ENCODE measurements at regions not wholly inside any gene's neighbourhood (a gene's known extent, or its start where the extent isn't known, plus 50 kb on each side); places are given as distances from the start of the nearest gene placed in this dataset.
"Not testable (repeated sequence)": the region's sequence is repeated elsewhere in the genome, so short reads cannot be mapped to it uniquely, and the experiment has no call there.

DNA sequence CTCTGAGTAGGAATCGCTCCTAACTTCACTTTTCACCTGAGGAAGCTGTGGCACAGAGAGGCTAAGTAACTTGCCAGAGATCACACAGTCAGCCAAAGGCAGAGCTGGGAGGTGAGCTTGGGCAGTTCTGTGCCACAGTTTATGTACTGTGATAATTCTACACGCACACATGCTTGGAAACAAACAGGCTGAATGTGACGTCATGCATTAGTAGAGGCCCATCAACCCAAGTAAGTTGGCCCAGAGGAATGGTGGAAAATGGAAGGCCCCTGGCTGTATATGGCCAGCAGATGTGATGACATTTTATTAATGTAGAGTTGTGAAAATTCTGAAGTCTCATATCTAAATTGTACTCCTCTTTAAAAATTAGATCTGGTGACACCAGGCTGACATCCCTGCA, 394.0 kb downstream of the MIAT start:
- DNase-seq (ENCODE audit: low read depth, low spot score), result no peak

DNA sequence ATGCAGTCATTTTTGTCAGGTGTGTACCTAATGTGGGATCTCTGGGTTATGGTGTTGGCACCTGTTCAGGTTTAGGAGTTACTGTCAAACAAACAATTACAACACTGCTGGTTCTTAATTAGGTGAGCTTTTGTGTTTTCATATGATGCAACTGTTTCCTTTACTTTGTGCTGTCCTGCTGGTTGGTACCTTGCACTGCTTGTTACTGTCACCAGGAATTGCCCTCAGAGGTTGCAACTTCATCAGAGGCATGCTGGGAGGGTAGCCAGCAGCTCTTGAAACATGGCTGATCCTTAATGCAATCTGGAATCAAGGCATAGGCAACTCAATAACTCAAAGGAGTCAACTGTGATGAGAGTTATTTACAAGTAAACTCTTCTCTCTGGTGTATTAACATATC, 400.3 kb downstream of the MIAT start:
- no peak for DNase-seq (ENCODE audit: low read depth, low spot score)

DNA sequence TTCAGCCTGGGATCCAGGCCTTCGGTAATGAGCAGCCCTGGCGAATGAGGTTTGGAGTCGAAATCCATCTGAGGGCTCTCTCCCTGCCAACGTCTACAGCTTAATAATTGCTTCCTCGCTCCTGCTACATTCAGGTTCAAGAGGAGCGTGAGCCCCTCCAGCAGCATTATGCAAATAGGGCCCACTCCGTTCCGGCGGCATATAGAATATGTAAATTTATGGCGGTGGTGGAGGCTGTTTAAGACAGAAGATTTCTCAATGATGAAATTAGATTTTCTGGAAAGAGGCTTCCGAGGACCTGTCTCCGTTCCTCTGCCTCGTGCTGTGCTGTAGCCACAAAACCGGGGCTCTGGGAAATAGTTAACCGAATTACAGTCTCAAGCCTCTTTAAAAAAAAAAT, 402.8 kb downstream of the MIAT start:
- no peak for DNase-seq (ENCODE audit: low read depth, low spot score)

DNA sequence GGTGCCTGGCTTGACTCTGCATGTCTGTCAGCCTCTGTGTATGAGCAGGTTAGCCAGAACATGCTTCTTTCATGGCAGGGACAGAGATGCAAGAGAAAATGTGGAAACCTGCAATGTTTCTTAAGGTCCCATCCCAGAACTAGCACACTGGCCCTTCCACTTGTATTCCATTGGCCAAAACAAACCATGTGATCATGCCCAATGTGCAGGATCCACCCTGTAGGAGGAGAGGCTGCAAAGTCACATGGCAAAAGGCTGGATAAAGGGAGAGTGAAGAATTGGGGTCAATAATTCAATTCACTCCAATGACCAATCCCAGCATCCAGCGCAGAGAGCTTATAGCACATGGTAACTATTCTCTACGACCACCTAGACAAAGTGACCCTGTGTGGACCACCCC, 405.5 kb downstream of the MIAT start:
- no peak for DNase-seq (ENCODE audit: low read depth, low spot score)

DNA sequence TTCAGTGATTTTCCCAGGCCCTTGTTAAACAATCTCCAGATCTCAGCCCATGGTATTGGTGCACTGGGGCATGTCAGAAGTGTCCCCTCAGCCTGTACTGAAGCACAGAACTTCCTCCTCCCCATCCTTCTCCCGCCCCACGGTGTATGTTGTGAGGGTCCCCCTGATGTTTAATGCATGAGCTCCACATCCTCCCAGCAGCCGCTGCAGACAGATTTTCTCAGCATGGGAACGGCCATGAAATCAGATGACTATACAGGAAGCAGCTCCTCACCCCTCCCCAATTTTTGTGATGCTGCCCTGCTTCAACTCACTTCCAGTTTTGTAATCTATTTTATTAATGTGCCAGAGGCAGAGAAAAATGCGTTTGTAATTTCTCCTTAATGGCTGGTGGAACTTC, 406.0 kb downstream of the MIAT start:
- DNase-seq (ENCODE audit: low read depth, low spot score), result no peak

DNA sequence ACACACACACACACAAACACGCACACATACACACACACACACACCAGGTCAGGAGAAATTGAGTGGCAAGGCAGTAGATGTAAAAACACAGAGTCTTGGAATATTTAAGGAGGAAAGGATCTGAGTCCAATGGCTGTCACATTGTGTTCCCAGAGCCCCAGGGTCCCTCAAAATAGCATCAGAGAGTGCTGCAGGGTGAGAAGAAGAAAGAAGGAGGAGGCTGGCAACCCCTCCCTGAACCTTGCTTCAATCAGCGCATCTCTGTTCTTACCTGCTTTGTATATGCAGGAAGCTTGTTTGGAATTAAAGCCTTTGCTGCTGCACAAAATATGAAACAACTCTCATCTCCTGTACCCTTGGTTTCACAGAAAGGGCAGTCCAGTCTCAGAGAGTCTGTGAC, 406.5 kb downstream of the MIAT start:
- DNase-seq (ENCODE audit: low read depth, low spot score), result no peak

DNA sequence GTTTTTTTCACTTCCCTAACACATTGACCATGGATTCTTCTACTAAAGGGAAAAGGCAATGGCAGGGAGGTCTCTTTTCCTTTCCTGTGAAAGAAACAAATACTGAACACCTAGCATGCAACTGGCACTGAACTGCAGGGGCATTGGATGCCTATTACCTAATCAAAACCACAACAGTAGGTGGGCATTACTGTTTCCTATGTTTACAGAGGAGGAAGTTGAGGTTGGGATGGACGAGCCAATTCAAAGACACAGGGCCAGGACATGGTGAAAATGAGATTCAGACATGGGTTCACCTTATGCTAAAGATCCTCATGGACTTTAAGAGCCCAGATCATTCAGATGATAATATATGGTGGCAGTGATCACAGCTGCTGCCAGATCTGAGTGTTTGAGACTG, 407.0 kb downstream of the MIAT start:
- DNase-seq (ENCODE audit: low read depth, low spot score), result no peak

DNA sequence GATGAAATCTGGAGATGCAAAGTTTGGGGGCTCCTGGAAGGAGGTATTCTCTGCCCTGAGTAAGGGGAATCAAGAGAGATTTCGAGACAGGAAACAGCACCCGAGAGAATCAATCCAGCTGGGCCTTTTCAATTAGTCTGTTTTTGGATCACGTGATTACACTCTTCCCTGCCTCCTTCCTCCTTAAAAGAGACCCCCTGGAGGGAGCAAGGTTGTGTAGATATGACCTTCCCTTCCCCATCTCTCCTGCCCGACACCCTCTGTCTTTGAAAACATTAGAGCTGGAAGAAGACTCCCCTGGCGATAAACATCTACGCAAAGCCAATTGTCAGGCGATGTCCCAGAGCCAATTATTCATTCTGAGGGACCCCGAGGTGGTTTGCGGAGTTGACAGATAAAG, 407.9 kb downstream of the MIAT start:
- no peak for DNase-seq (ENCODE audit: low read depth, low spot score)

DNA sequence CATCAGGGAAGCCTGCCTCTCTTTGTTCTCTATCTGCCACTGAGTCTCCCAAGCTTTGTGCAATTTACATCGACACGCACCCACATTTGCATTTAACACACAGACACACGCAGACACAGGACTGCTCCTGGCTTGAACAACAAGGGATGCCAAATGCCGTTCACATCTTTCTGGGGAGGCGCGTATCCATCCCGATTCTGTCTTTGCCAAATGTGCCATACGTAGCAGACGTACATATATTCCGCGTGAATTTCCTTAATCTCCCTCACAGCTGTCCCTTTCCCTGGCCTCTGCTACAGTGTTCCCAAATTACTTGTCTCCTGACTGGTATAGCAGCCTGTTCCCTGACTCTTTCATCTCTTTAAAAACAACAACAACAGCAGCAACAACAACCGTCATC, 409.5 kb downstream of the MIAT start:
- no peak for DNase-seq (ENCODE audit: low read depth, low spot score)

DNA sequence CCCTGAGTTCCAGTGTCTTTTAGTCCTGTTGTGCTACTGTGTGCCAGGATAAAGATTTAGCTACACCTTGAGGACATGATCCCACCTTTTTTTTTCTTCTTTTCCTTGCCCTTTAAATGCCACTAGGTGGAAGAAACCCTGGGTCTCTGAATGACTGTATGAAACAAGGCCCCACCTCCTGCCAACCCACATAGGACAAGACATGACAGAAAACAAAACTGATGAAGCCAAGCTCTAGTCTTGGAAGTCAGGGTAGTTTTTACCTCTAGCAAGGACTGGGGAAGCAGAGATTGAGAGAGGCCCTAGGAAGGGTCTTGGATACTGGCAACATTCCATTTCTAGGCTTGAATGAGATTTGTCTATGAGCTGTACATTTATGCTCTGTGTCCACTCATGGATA, 410.7 kb downstream of the MIAT start:
- DNase-seq (ENCODE audit: low read depth, low spot score), result no peak

DNA sequence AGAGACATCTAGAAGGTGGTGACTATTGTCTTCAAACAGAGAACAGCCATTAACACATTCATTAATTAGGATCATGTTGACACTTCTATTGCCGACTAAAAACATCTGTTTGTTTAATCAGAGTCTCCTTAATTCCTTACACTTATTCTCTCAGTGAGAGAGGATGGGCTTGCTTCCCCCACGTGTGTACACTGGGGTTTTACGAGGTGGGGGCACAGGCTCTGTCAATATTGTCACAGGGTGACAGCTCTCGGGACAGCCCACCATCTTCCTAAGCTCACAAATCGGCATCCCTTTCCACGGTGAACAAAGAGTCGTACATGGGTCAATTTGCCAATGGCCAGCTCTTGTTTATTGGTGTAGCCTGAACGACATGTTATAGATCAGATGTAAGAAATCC, 413.2 kb downstream of the MIAT start:
- DNase-seq (ENCODE audit: low read depth, low spot score), result no peak

DNA sequence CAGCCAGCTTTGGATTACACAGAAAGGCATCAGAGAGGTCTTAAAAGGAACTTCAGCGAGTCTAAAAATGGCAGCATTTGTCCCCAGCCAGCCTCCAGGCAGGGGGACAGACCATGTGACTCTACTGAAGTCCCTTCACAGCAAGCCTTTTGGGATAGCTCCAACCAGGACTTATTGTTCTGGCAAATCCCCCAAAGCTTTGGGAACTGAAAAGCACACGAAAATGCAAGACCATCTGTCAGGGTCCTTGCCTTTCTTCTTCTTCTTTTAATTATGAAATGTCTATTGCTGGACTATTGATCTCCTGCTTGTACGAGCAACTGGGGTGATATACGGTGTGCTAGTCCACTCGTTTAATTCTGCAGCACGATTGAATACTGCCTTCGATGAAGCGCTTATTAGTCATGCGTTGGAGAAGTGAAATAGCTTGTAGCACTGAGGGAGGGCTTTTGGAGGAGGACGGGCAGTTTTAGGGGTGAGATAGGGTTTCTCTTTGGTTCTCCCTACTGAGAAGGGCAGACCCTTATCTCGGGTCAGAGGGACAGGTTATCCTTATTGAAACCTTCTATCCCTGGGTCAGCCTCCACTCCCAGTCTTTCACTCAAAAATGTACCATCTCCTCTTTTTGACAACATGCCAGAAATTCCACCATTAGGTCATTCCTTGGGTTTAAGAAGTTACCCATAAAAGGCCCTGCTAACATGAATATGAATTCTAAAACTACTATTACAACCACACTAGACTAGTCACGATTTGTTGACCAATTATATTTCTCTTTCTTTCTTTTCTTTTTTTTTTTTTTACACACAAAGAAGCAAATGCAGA, 416.4 kb downstream of the MIAT start:
- no peak for DNase-seq (ENCODE audit: low read depth, low spot score)

DNA sequence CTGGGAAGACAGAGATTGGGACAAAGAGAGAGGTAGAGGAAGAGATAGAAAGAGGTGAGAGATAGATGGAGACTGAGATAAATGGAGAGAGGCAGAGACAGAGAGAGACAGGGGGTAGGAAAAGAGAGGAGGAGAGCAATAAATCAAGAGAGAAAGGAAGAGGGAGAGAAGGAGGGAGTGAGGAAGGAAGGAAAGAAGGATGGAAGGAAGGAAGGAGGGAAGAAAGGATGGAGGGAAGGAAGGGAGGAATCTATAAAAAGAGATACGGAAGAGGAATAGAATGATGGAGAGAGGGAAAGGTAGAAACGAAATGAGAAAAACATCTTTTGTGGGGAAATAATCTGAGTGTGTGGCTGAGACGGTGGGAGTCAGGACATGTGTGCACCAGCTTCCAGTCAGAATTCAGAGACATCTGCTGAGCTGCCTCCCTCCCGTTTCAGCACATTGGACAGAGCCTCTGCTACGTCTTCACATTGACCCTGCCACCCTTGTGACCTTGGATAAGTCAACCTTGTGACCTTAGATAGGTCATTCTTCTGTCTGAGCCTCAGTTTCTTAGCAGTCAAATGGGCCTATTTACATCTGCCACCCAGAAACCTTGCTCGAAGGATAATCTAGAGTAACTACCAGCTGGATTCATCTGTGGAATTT, 417.8 kb downstream of the MIAT start:
- no peak for DNase-seq (ENCODE audit: low read depth, low spot score)

DNA sequence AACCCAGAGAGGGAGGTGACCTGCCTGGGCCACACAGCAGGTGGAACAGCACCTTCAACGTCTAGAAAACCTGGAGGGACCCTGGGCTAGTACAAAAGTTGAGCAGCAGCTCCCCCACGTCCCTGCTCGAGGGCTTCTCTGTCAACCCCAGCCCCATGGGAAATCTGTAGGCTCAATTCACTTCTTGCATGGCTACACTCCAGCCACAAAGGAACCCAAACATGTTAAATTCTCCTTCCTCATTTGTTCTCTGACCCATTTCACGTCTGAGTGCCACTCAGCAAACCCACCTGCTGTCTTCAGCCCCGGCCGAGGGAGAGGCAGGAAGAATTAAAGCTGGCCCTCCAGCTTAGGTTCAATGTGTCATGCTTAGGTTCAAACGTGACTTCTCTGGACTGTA, 418.5 kb downstream of the MIAT start:
- DNase-seq (ENCODE audit: low read depth, low spot score), result no peak

DNA sequence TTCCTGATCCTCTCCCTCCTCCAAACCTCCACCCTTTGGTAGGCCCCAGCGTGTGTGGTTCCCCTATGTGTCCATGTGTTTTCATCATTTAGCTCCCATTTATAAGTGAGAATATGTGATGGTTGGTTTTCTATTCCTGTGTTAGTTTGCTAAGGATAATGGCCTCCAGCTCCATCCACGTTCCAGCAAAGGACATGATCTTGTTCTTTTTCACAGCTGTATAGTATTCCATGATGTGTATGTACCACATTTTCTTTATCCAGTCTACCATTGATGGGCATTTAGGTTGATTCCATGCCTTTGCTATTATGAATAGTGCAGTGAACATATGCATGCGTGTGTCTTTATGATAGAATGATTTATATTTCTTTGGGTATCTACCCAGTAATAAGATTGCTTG, 420.7 kb downstream of the MIAT start:
- not testable (repeated sequence) for DNase-seq (ENCODE audit: low read depth, low spot score)

DNA sequence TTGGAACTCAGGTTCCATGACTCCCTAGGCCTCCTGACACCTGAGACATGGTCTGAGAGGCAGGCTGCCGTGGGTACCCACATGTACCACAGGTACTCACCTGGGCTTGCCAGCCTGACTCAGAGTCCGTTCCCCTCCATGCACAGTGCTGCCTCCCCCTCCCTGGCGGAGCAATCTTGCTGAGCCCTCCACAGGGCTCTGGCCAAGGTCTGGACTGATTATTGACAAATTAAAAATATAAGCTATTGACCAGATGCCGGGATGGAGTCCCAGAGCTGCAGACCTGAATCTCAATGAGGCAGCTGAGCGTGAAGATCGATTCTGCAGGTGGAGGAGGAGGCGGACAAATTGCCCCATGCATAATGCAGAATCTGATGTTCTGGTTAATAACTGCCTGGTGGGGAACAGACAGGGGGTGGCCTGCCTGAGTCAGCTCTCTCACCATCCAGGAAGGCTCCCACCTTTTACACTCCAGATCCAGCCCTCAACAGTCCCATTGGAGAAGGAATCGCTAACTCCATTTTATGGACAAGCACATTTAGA, 422.7 kb downstream of the MIAT start:
- DNase-seq (ENCODE audit: low read depth, low spot score), result no peak

DNA sequence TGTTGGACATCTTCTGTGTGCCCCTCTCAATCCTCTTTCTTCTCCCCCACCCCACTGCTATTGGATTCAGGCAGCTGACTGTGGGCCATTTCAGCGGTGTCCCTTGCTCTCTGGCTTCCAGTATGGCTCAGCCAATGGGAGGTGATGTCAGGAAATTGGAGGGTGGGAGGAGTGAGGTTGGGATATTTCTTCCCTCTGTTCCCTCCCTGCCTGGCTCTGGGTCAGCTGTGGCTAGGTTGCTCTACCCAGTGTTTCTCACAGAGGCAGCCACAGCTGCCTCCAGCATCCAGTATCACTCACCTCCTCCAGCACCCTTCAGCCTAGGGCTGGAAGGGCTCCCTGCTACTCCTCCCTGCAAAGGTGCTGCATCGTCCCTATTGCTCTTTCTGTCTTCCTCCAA, 423.5 kb downstream of the MIAT start:
- DNase-seq (ENCODE audit: low read depth, low spot score), result no peak

DNA sequence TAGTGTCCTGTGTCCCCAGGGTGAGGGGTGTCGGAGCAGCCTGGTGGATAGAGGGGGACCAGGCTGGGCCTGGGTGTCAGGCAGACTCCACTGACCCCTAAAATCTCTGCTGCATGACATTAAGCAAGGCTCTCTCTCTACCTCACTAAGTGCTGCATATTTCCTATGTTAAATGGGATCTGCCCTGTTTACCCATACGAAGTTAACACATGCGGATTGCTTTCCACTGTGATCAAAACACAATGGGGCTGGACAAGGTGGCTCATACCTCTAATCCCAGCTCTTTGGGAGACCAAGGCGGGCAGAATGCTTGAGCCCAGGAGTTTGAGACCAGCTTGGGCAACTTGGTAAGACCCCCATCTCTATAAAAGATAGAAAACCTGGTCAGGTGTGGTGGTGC, 426.2 kb downstream of the MIAT start:
- no peak for DNase-seq (ENCODE audit: low read depth, low spot score)

DNA sequence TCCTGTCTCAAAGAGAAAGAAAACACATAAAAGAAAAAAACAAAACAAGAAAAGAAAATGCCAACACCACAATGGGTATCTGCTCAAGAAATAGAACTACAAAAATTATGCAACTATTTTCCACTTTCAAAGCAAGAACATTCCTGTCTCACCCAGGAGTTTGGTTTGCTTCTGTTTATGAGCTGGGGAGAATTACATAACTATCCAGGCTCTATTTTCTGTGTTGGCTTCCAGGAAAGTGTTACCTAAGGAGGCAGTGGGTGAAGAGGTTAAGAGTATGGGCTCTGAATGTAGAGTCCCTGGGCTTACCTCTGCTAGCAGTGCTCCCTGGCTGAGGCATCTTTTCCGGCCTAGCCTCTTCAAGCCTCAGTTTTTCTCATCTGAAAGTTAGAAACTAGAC, 426.7 kb downstream of the MIAT start:
- no peak for DNase-seq (ENCODE audit: low read depth, low spot score)

DNA sequence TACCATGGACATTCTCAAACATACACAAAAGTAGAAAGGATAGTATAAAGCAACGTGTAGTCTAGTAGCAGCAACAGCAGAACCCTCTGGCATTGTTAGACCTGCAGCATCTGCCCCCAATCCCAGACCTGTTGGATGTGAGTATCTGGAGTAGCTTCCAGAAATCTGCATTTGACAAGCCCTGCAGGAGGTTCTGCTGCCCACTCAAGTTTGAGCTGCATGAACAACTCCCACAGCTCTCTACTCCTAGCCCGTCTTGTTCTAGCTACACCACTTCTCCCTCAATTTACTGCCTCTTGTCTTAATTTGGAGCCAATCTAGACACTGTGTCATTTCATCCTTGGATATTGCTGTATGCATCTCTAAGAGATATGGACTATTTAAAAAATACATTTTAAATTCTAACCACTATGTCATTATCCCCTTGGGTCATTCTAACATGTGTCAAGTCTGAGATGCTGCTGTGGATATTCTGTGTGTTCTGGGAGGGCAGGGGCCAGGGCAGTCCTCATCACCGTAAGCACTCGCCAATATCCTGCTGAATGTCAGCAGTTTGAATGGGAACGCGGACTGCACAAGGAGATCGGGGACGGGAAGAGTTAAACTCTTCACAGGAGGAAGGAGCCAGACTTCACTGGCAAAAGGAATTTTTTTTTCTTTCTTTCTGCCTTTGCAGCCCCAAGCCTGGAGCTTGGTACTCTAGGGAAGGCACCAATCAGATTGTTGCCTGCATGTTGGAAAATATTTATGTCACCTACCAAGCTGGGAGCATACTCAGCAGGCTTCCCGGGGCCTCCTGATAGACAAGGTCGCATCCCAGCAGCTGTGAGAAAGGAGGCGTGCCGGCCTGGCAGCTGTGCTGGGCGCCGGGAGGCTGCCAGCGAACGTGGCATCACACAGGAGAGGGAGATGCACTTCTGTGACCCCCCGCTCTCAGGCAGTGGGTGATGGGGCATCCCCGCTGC, 429.0 kb downstream of the MIAT start:
- no peak for DNase-seq (ENCODE audit: low read depth, low spot score)

DNA sequence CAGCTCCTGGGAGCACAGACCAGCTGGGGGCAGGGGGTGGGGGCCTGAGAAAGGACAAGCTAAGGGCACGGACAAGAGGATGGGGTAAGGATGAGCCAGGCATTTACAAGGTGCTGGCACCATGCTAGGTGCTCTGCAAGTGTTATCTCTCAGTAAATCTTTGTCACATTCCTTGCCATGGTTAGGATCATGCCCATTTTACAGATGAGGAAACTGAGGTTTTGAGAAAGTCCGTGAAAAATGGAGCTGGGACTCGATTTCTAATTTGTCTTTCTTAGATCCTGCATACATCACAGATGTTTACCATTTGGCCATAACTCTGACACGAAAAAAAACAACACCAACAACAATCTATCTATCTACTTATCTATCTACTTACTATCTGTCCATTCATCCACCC, 429.7 kb downstream of the MIAT start:
- DNase-seq (ENCODE audit: low read depth, low spot score), result no peak

DNA sequence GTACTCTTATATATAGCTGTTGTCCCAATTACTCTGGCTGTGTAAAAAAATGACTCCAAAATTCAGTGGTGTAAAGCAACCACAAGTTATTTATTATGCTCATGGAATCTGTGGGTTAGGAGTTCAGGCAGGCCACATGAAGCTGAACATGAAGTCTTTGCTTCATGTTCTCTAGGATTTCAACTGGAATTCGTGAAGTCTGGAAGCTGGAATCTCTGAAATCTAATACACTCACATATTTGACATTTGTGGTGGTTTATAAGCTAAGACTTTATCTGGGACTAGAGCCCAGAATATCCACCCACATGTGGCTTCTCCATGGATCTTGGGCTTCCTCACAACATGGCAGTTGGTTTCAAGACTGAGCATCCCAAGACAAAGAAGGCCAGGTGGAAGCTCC, 430.6 kb downstream of the MIAT start:
- DNase-seq (ENCODE audit: low read depth, low spot score), result no peak

Data from pulmonary artery endothelial cell (primary cell).